GM23338 (cell line): ENCODE measurements at regions not wholly inside any gene's neighbourhood (a gene's known extent, or its start where the extent isn't known, plus 50 kb on each side); places are given as distances from the start of the nearest gene placed in this dataset.

ENCODE experiments used
- ATAC-seq: fragments of 200-7000 bp; cut with Tn5 transposase; 3 replicates; pipeline ENCODE4 v1.9.1; 2020
- DNase-seq: peaks from one replicate; pipeline ENCODE4 v3.0.0-alpha.2; 2015; ENCODE audit warnings: low spot score
- H2AFZ ChIP-seq: fragments of 200-600 bp; sonication (generic); 2 replicates; pipeline ENCODE4 v1.8.0; 2016; ENCODE audit warnings: antibody characterized with exemption, mild to moderate bottlenecking, moderate library complexity
- H3F3A ChIP-seq: fragments of 200-600 bp; sonication (generic); replicated peaks from 2 replicates; pipeline ENCODE4 v1.8.0; 2017; ENCODE audit warnings: antibody characterized with exemption, mixed run types, low read depth
- H3K27ac ChIP-seq: fragments of 200-600 bp; sonication (generic); 2 replicates; pipeline ENCODE4 v1.6.1; 2016; ENCODE audit warnings: low read depth
- H3K27me3 ChIP-seq: fragments of 200-600 bp; sonication (generic); 2 replicates; pipeline ENCODE4 v1.8.0; 2016; ENCODE audit warnings: mild to moderate bottlenecking, mixed run types, moderate library complexity; ENCODE audit not compliant: insufficient read depth
- H3K36me3 ChIP-seq: fragments of 200-600 bp; sonication (generic); 2 replicates; pipeline ENCODE4 v1.8.0; 2016; ENCODE audit warnings: mild to moderate bottlenecking; ENCODE audit not compliant: insufficient read depth
- H3K4me1 ChIP-seq: fragments of 200-600 bp; sonication (generic); 2 replicates; pipeline ENCODE4 v1.8.0; 2016; ENCODE audit warnings: mild to moderate bottlenecking, moderate library complexity; ENCODE audit not compliant: insufficient read depth
- H3K4me2 ChIP-seq: fragments of 200-600 bp; sonication (generic); 2 replicates; pipeline ENCODE4 v1.7.1; 2017; ENCODE audit warnings: mixed run types
- H3K4me3 ChIP-seq: fragments of 200-600 bp; sonication (generic); 2 replicates; pipeline ENCODE4 v1.6.1; 2016; ENCODE audit warnings: mixed run types
- H3K79me2 ChIP-seq: fragments of 200-600 bp; sonication (generic); replicated peaks from 2 replicates; pipeline ENCODE4 v1.8.0; 2017; ENCODE audit warnings: mild to moderate bottlenecking; ENCODE audit not compliant: insufficient read depth
- H3K9me2 ChIP-seq: fragments of 200-600 bp; sonication (generic); 2 replicates; pipeline ENCODE4 v1.8.0; 2017; ENCODE audit not compliant: insufficient read depth
- H4K20me1 ChIP-seq: fragments of 200-600 bp; sonication (generic); replicated peaks from 2 replicates; pipeline ENCODE4 v1.8.0; 2017; ENCODE audit warnings: mild to moderate bottlenecking; ENCODE audit not compliant: insufficient read depth
- H3K27ac Mint-ChIP-seq: 2 replicates; pipeline ENCODE4 v1.8.0; 2020; ENCODE audit warnings: inconsistent platforms, mild to moderate bottlenecking, moderate library complexity, mixed read lengths
- H3K27me3 Mint-ChIP-seq: 3 replicates; pipeline ENCODE4 v1.8.0; 2022; ENCODE audit warnings: low read depth, mild to moderate bottlenecking, moderate library complexity, mixed read lengths, inconsistent platforms; ENCODE audit not compliant: insufficient read depth, poor library complexity
- H3K36me3 Mint-ChIP-seq: 3 replicates; pipeline ENCODE4 v1.8.0; 2021; ENCODE audit warnings: low read depth, mild to moderate bottlenecking, inconsistent platforms, moderate library complexity, mixed read lengths
- H3K4me1 Mint-ChIP-seq: 3 replicates; pipeline ENCODE4 v1.8.0; 2020; ENCODE audit warnings: mild to moderate bottlenecking, inconsistent platforms, mixed read lengths
- H3K4me3 Mint-ChIP-seq: 3 replicates; pipeline ENCODE4 v1.8.0; 2021; ENCODE audit warnings: moderate library complexity, mild to moderate bottlenecking, inconsistent platforms, mixed read lengths
- H3K9me3 Mint-ChIP-seq: 3 replicates; pipeline ENCODE4 v1.8.0; 2020; ENCODE audit warnings: moderate library complexity, mild to moderate bottlenecking, inconsistent platforms, mixed read lengths
- EZH2phosphoT487 ChIP-seq: fragments of 200-600 bp; sonication (generic); IDR thresholded peaks from one replicate; pipeline ENCODE4 v1.8.1; 2018; ENCODE audit warnings: antibody characterized with exemption; ENCODE audit not compliant: unreplicated experiment
- JUNB ChIP-seq: IDR thresholded peaks from one replicate; pipeline ENCODE4 v1.6.1; 2016; ENCODE audit warnings: antibody characterized with exemption; ENCODE audit not compliant: unreplicated experiment
- ZNF114 ChIP-seq: fragments of 250-450 bp; sonication (Bioruptor Pico); IDR thresholded peaks from 2 replicates; pipeline ENCODE4 v1.5.0; 2020; ENCODE audit warnings: mild to moderate bottlenecking, moderate library complexity
- ZNF331 ChIP-seq: fragments of 250-450 bp; sonication (Bioruptor Pico); IDR thresholded peaks from 2 replicates; pipeline ENCODE4 v1.5.0; 2020; ENCODE audit warnings: low read depth, mild to moderate bottlenecking, moderate library complexity
- TF ChIP-seq, protein P1 (sequence below), 2 experiments: fragments of 200-600 bp in 1 of 2; sonication (generic) in 1 of 2; conservative IDR thresholded peaks; 2 replicates each; pipeline versions ENCODE4 v1.5.1 to v1.6.1; 2016 to 2017; ENCODE audit warnings: antibody characterized with exemption in 2 of 2, low read depth in 2 of 2, mild to moderate bottlenecking in 2 of 2, moderate library complexity in 1 of 2
- TF ChIP-seq, protein P2 (sequence below): IDR thresholded peaks from 2 replicates; pipeline ENCODE4 v1.6.1; 2016; ENCODE audit warnings: antibody characterized with exemption
- TF ChIP-seq, protein P3 (sequence below): fragments of 250-450 bp; sonication (Bioruptor Pico); IDR thresholded peaks from 2 replicates; pipeline ENCODE4 v1.5.0; 2020; ENCODE audit warnings: mild to moderate bottlenecking, moderate library complexity

DNA sequence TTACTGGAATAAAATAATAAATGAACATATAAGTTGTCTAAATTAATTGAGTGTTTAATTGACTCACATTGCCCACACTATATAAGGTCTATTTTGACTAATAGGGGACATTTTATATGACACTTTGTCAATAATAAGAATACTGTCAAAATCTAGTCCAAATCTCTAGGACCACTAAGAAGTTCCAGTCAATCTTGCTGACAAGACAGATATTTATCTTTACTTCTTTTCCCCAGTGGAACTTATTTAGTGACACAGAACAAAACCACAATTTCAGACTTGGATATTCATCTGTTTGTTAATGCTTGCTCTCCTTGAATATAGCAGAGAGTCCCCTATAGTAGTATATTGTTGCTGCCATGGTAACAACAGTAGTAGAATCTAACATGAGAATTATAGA is 954.6 kb upstream of the MANEA start:
- Mint-ChIP-seq H3K4me3 (no peak overlapping the region), H3K27ac (no peak overlapping the region), H3K36me3 (no peaks in the 10 kb centered on the region), H3K27me3 (no peaks in the 10 kb centered on the region), H3K9me3 (no peaks in the 10 kb centered on the region), H3K4me1 (peaks cover 4% of the 10 kb centered on the region; the same call in 2 of the 3 replicates)
- TF ChIP-seq, protein P1, sequence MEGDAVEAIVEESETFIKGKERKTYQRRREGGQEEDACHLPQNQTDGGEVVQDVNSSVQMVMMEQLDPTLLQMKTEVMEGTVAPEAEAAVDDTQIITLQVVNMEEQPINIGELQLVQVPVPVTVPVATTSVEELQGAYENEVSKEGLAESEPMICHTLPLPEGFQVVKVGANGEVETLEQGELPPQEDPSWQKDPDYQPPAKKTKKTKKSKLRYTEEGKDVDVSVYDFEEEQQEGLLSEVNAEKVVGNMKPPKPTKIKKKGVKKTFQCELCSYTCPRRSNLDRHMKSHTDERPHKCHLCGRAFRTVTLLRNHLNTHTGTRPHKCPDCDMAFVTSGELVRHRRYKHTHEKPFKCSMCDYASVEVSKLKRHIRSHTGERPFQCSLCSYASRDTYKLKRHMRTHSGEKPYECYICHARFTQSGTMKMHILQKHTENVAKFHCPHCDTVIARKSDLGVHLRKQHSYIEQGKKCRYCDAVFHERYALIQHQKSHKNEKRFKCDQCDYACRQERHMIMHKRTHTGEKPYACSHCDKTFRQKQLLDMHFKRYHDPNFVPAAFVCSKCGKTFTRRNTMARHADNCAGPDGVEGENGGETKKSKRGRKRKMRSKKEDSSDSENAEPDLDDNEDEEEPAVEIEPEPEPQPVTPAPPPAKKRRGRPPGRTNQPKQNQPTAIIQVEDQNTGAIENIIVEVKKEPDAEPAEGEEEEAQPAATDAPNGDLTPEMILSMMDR (conservative IDR thresholded peaks at IDR 0.05; ENCODE audit: low read depth in 2 of 2), result no peak
- TF ChIP-seq, protein P2, sequence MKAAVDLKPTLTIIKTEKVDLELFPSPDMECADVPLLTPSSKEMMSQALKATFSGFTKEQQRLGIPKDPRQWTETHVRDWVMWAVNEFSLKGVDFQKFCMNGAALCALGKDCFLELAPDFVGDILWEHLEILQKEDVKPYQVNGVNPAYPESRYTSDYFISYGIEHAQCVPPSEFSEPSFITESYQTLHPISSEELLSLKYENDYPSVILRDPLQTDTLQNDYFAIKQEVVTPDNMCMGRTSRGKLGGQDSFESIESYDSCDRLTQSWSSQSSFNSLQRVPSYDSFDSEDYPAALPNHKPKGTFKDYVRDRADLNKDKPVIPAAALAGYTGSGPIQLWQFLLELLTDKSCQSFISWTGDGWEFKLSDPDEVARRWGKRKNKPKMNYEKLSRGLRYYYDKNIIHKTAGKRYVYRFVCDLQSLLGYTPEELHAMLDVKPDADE, result no peak
- TF ChIP-seq ZNF331, result no peak
- TF ChIP-seq, protein P3, sequence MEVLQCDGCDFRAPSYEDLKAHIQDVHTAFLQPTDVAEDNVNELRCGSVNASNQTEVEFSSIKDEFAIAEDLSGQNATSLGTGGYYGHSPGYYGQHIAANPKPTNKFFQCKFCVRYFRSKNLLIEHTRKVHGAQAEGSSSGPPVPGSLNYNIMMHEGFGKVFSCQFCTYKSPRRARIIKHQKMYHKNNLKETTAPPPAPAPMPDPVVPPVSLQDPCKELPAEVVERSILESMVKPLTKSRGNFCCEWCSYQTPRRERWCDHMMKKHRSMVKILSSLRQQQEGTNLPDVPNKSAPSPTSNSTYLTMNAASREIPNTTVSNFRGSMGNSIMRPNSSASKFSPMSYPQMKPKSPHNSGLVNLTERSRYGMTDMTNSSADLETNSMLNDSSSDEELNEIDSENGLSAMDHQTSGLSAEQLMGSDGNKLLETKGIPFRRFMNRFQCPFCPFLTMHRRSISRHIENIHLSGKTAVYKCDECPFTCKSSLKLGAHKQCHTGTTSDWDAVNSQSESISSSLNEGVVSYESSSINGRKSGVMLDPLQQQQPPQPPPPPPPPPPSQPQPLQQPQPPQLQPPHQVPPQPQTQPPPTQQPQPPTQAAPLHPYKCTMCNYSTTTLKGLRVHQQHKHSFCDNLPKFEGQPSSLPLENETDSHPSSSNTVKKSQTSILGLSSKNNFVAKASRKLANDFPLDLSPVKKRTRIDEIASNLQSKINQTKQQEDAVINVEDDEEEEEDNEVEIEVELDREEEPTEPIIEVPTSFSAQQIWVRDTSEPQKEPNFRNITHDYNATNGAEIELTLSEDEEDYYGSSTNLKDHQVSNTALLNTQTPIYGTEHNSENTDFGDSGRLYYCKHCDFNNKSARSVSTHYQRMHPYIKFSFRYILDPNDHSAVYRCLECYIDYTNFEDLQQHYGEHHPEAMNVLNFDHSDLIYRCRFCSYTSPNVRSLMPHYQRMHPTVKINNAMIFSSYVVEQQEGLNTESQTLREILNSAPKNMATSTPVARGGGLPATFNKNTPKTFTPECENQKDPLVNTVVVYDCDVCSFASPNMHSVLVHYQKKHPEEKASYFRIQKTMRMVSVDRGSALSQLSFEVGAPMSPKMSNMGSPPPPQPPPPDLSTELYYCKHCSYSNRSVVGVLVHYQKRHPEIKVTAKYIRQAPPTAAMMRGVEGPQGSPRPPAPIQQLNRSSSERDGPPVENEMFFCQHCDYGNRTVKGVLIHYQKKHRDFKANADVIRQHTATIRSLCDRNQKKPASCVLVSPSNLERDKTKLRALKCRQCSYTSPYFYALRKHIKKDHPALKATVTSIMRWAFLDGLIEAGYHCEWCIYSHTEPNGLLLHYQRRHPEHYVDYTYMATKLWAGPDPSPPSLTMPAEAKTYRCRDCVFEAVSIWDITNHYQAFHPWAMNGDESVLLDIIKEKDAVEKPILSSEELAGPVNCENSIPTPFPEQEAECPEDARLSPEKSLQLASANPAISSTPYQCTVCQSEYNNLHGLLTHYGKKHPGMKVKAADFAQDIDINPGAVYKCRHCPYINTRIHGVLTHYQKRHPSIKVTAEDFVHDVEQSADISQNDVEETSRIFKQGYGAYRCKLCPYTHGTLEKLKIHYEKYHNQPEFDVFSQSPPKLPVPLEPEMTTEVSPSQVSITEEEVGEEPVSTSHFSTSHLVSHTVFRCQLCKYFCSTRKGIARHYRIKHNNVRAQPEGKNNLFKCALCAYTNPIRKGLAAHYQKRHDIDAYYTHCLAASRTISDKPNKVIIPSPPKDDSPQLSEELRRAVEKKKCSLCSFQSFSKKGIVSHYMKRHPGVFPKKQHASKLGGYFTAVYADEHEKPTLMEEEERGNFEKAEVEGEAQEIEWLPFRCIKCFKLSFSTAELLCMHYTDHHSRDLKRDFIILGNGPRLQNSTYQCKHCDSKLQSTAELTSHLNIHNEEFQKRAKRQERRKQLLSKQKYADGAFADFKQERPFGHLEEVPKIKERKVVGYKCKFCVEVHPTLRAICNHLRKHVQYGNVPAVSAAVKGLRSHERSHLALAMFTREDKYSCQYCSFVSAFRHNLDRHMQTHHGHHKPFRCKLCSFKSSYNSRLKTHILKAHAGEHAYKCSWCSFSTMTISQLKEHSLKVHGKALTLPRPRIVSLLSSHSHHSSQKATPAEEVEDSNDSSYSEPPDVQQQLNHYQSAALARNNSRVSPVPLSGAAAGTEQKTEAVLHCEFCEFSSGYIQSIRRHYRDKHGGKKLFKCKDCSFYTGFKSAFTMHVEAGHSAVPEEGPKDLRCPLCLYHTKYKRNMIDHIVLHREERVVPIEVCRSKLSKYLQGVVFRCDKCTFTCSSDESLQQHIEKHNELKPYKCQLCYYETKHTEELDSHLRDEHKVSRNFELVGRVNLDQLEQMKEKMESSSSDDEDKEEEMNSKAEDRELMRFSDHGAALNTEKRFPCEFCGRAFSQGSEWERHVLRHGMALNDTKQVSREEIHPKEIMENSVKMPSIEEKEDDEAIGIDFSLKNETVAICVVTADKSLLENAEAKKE (CRISPR knock-in tag), result no peak
- no peak for TF ChIP-seq JUNB
- no peak for TF ChIP-seq ZNF114 (CRISPR knock-in tag)
- no peak for TF ChIP-seq EZH2phosphoT487
- Histone ChIP-seq H3K4me3 (no peak overlapping the region), H3K4me1 (no peaks in the 10 kb centered on the region), H4K20me1 (no peaks in the 10 kb centered on the region), H3K36me3 (no peaks in the 10 kb centered on the region), H3K27me3 (no peaks in the 10 kb centered on the region), H3K9me2 (no peaks in the 10 kb centered on the region), H3K79me2 (no peaks in the 10 kb centered on the region), H3K4me2 (no peak overlapping the region), H3K27ac (no peak overlapping the region), H2AFZ (no peak overlapping the region), H3F3A (no peaks in the 10 kb centered on the region)
- ATAC-seq (no peak), DNase-seq (no peak)
